Colonic mucosa (tissue), 4 donors: ENCODE measurements at regions not wholly inside any gene's neighbourhood (a gene's known extent, or its start where the extent isn't known, plus 50 kb on each side); places are given as distances from the start of the nearest gene placed in this dataset.

Source experiments
- DNase-seq: peaks from one replicate; pipeline ENCODE4 v3.0.0-alpha.2; 2020
- H3K27ac ChIP-seq: fragments of 200-600 bp; one replicate; pipeline ENCODE4 v1.8.0; 2021
- H3K27me3 ChIP-seq: fragments of 200-600 bp; one replicate; pipeline ENCODE4 v1.8.0; 2021
- H3K36me3 ChIP-seq: fragments of 200-600 bp; one replicate; pipeline ENCODE4 v1.8.0; 2021
- H3K4me1 ChIP-seq: fragments of 200-600 bp; one replicate; pipeline ENCODE4 v1.8.0; 2021; ENCODE audit warnings: mild to moderate bottlenecking
- H3K4me3 ChIP-seq: fragments of 200-600 bp; one replicate; pipeline ENCODE4 v1.8.0; 2021
- H3K9ac ChIP-seq, 2 donors: one replicate each; pipeline ENCODE4 v1.7.0; 2013; ENCODE audit warnings: control low read depth in 2 of 2, low read depth in 2 of 2, low read length in 2 of 2
- H3K9me3 ChIP-seq: fragments of 200-600 bp; one replicate; pipeline ENCODE4 v1.8.0; 2021
- CTCF ChIP-seq: fragments of 200-600 bp; IDR thresholded peaks from one replicate; pipeline ENCODE4 v1.8.0; 2022; ENCODE audit warnings: antibody characterized with exemption, mild to moderate bottlenecking
- intact Hi-C: fragments of 100-400 bp; cut with DNase I; formaldehyde crosslinking; loops from one replicate; pipeline ENCODE4 v1.14.1; 2022
- donor health status: healthy.
- donor health status: DM: no; HTN: no; CAD: no.
- donor health status: DM: no; HTN: no; CAD: no.

- H3K9ac ChIP-seq = no peak overlapping the region
- no peaks in the 10 kb centered on the region for H3K36me3 ChIP-seq
- no peaks in the 10 kb centered on the region for H3K27me3 ChIP-seq
- no peaks in the 10 kb centered on the region for H3K4me1 ChIP-seq
- H3K4me3 ChIP-seq = no peak overlapping the region
- H3K9me3 ChIP-seq = no peaks in the 10 kb centered on the region
- intact Hi-C loops = no loop called here
- H3K27ac ChIP-seq = no peak overlapping the region
- TF ChIP-seq CTCF = no peak
- no peak for DNase-seq
These were observed 94.7 kb upstream of the PRR20A start for GRCh38 chr13:57045826-57046546.

GRCh38 chr13:57056601-57057180 is 84.0 kb upstream of the PRR20A start:
- H3K27ac ChIP-seq = no peak overlapping the region
- no peak overlapping the region for H3K4me3 ChIP-seq
- no peaks in the 10 kb centered on the region for H3K4me1 ChIP-seq
- TF ChIP-seq CTCF = no peak
- no peak overlapping the region for H3K9ac ChIP-seq
- intact Hi-C loops = no loop called here
- H3K27me3 ChIP-seq = no peaks in the 10 kb centered on the region
- H3K9me3 ChIP-seq = no peaks in the 10 kb centered on the region
- no peaks in the 10 kb centered on the region for H3K36me3 ChIP-seq
- DNase-seq = no peak

GRCh38 chr13:57063007-57063406 is 77.7 kb upstream of the PRR20A start:
- Histone ChIP-seq H3K9me3 (no peaks in the 10 kb centered on the region), H3K4me1 (no peaks in the 10 kb centered on the region), H3K36me3 (no peaks in the 10 kb centered on the region), H3K27ac (no peak overlapping the region), H3K9ac (no peak overlapping the region), H3K27me3 (no peaks in the 10 kb centered on the region), H3K4me3 (no peak overlapping the region)
- TF ChIP-seq CTCF = no peak
- DNase-seq = no peak
- intact Hi-C loops = no loop called here

- no peak overlapping the region for H3K27ac ChIP-seq
- no peak for DNase-seq
- no peaks in the 10 kb centered on the region for H3K36me3 ChIP-seq
- H3K27me3 ChIP-seq = no peaks in the 10 kb centered on the region
- no peaks in the 10 kb centered on the region for H3K4me1 ChIP-seq
- TF ChIP-seq CTCF = no peak
- no peak overlapping the region for H3K4me3 ChIP-seq
- H3K9me3 ChIP-seq = no peaks in the 10 kb centered on the region
- intact Hi-C loops = no loop called here
- no peak overlapping the region for H3K9ac ChIP-seq
These were observed 66.7 kb upstream of the PRR20A start for GRCh38 chr13:57073983-57074382.

DNA sequence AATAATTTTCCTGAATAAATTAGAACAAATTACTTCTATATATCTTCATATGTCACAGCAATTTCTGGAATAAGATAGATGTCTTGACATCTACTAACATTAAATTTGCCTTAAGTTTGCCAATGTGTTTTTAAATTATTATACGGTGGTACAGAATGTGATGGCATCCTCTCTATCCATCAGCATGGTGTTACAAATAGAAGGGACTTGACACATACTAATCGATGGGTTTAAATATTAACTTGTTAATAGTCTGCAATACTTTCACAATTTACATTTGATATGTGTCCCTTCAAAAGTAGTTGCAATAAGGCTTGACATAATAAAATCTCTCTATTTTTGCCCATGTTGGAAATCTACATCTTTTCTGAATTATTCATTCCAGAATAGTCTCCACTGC is 65.1 kb upstream of the PRR20A start:
- no peaks in the 10 kb centered on the region for H3K9me3 ChIP-seq
- H3K27me3 ChIP-seq = no peaks in the 10 kb centered on the region
- no peak for TF ChIP-seq CTCF
- DNase-seq = no peak
- H3K36me3 ChIP-seq = no peaks in the 10 kb centered on the region
- no peak overlapping the region for H3K27ac ChIP-seq
- H3K4me1 ChIP-seq = no peaks in the 10 kb centered on the region
- no peak overlapping the region for H3K9ac ChIP-seq
- intact Hi-C loops = no loop called here
- no peak overlapping the region for H3K4me3 ChIP-seq
